SU-DHL-6 (cell line): ENCODE measurements at regions not wholly inside any gene's neighbourhood (a gene's known extent, or its start where the extent isn't known, plus 50 kb on each side); places are given as distances from the start of the nearest gene placed in this dataset.

Experiments used
- EZH2phosphoT487 ChIP-seq: fragments of 200-600 bp; sonication (generic), shearing (Covaris generic); conservative IDR thresholded peaks from 2 replicates; pipeline ENCODE4 v1.6.1; 2018; ENCODE audit warnings: mild to moderate bottlenecking, antibody characterized with exemption, low read length, moderate library complexity, mixed read lengths
- TF ChIP-seq, protein P1 (sequence below): fragments of 200-600 bp; sonication (generic); IDR thresholded peaks from one replicate; pipeline ENCODE4 v1.5.1; 2017; ENCODE audit warnings: antibody characterized with exemption, mild to moderate bottlenecking, low read length, moderate library complexity; ENCODE audit not compliant: insufficient read depth, poor library complexity, severe bottlenecking

DNA sequence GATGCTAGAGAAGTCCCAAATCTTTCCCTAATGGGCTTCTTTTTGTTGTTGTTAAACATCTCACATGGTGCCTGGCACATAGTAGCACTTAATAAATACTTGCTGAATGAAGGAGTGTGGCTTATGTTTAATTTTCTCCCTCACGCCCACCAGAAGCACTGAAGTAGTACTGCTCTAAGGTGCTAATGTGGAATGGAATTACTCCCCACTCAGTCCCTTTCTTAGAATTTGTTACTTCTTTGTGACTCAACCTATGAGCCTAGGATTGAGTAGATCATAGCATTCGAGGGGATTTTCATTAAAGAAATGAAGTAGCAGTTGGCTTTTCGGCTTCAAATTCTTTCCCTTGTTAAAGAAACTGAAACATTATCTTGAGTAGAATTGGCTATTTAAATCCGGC, 192.8 kb downstream of the CLIC5 start:
- TF ChIP-seq, protein P1, sequence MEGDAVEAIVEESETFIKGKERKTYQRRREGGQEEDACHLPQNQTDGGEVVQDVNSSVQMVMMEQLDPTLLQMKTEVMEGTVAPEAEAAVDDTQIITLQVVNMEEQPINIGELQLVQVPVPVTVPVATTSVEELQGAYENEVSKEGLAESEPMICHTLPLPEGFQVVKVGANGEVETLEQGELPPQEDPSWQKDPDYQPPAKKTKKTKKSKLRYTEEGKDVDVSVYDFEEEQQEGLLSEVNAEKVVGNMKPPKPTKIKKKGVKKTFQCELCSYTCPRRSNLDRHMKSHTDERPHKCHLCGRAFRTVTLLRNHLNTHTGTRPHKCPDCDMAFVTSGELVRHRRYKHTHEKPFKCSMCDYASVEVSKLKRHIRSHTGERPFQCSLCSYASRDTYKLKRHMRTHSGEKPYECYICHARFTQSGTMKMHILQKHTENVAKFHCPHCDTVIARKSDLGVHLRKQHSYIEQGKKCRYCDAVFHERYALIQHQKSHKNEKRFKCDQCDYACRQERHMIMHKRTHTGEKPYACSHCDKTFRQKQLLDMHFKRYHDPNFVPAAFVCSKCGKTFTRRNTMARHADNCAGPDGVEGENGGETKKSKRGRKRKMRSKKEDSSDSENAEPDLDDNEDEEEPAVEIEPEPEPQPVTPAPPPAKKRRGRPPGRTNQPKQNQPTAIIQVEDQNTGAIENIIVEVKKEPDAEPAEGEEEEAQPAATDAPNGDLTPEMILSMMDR, result no peak
- TF ChIP-seq EZH2phosphoT487, result no peak
